ENCODE measurements at regions not wholly inside any gene's neighbourhood (a gene's known extent, or its start where the extent isn't known, plus 50 kb on each side); places are given as distances from the start of the nearest gene placed in this dataset.

DNA sequence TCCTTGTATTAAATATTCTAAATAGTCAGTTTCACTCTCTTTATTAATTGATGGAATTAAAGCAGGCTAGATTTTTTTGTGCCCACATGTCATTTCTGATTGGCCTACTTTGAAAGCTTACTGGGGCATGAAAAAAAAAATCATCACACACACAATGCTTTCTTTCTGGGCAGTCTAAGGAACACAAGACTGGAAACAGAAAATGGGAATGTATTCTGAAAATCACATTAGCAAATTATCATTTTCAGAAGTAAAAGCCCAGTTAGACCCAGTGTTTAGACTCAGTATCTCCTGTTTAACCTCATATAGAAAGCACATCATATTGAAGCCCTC lies 339.4 kb downstream of the SPRY2 start:
- Mint-ChIP-seq H3K27ac (no peak overlapping the region), H3K4me3 (no peak overlapping the region), H3K36me3 (ENCODE audit: low read depth) (no peaks in the 10 kb centered on the region), H3K4me1 (no peaks in the 10 kb centered on the region), H3K27me3 (ENCODE audit: insufficient read depth, low read depth, poor library complexity) (peaks cover under 1% of the 10 kb centered on the region), H3K9me3 (no peaks in the 10 kb centered on the region)
- no peaks in the 10 kb centered on the region for H3K27me3 ChIP-seq (ENCODE audit: insufficient read depth)
- TF ChIP-seq, protein P1, sequence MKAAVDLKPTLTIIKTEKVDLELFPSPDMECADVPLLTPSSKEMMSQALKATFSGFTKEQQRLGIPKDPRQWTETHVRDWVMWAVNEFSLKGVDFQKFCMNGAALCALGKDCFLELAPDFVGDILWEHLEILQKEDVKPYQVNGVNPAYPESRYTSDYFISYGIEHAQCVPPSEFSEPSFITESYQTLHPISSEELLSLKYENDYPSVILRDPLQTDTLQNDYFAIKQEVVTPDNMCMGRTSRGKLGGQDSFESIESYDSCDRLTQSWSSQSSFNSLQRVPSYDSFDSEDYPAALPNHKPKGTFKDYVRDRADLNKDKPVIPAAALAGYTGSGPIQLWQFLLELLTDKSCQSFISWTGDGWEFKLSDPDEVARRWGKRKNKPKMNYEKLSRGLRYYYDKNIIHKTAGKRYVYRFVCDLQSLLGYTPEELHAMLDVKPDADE (IDR thresholded peaks at IDR 0.05): no peak
- TF ChIP-seq, protein P2, sequence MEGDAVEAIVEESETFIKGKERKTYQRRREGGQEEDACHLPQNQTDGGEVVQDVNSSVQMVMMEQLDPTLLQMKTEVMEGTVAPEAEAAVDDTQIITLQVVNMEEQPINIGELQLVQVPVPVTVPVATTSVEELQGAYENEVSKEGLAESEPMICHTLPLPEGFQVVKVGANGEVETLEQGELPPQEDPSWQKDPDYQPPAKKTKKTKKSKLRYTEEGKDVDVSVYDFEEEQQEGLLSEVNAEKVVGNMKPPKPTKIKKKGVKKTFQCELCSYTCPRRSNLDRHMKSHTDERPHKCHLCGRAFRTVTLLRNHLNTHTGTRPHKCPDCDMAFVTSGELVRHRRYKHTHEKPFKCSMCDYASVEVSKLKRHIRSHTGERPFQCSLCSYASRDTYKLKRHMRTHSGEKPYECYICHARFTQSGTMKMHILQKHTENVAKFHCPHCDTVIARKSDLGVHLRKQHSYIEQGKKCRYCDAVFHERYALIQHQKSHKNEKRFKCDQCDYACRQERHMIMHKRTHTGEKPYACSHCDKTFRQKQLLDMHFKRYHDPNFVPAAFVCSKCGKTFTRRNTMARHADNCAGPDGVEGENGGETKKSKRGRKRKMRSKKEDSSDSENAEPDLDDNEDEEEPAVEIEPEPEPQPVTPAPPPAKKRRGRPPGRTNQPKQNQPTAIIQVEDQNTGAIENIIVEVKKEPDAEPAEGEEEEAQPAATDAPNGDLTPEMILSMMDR (conservative IDR thresholded peaks at IDR 0.05; ENCODE audit: low read depth in 2 of 2): no peak
- no peak for TF ChIP-seq ZNF331 (CRISPR knock-in tag; IDR thresholded peaks at IDR 0.05; ENCODE audit: low read depth)
- TF ChIP-seq, protein P3, sequence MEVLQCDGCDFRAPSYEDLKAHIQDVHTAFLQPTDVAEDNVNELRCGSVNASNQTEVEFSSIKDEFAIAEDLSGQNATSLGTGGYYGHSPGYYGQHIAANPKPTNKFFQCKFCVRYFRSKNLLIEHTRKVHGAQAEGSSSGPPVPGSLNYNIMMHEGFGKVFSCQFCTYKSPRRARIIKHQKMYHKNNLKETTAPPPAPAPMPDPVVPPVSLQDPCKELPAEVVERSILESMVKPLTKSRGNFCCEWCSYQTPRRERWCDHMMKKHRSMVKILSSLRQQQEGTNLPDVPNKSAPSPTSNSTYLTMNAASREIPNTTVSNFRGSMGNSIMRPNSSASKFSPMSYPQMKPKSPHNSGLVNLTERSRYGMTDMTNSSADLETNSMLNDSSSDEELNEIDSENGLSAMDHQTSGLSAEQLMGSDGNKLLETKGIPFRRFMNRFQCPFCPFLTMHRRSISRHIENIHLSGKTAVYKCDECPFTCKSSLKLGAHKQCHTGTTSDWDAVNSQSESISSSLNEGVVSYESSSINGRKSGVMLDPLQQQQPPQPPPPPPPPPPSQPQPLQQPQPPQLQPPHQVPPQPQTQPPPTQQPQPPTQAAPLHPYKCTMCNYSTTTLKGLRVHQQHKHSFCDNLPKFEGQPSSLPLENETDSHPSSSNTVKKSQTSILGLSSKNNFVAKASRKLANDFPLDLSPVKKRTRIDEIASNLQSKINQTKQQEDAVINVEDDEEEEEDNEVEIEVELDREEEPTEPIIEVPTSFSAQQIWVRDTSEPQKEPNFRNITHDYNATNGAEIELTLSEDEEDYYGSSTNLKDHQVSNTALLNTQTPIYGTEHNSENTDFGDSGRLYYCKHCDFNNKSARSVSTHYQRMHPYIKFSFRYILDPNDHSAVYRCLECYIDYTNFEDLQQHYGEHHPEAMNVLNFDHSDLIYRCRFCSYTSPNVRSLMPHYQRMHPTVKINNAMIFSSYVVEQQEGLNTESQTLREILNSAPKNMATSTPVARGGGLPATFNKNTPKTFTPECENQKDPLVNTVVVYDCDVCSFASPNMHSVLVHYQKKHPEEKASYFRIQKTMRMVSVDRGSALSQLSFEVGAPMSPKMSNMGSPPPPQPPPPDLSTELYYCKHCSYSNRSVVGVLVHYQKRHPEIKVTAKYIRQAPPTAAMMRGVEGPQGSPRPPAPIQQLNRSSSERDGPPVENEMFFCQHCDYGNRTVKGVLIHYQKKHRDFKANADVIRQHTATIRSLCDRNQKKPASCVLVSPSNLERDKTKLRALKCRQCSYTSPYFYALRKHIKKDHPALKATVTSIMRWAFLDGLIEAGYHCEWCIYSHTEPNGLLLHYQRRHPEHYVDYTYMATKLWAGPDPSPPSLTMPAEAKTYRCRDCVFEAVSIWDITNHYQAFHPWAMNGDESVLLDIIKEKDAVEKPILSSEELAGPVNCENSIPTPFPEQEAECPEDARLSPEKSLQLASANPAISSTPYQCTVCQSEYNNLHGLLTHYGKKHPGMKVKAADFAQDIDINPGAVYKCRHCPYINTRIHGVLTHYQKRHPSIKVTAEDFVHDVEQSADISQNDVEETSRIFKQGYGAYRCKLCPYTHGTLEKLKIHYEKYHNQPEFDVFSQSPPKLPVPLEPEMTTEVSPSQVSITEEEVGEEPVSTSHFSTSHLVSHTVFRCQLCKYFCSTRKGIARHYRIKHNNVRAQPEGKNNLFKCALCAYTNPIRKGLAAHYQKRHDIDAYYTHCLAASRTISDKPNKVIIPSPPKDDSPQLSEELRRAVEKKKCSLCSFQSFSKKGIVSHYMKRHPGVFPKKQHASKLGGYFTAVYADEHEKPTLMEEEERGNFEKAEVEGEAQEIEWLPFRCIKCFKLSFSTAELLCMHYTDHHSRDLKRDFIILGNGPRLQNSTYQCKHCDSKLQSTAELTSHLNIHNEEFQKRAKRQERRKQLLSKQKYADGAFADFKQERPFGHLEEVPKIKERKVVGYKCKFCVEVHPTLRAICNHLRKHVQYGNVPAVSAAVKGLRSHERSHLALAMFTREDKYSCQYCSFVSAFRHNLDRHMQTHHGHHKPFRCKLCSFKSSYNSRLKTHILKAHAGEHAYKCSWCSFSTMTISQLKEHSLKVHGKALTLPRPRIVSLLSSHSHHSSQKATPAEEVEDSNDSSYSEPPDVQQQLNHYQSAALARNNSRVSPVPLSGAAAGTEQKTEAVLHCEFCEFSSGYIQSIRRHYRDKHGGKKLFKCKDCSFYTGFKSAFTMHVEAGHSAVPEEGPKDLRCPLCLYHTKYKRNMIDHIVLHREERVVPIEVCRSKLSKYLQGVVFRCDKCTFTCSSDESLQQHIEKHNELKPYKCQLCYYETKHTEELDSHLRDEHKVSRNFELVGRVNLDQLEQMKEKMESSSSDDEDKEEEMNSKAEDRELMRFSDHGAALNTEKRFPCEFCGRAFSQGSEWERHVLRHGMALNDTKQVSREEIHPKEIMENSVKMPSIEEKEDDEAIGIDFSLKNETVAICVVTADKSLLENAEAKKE (CRISPR knock-in tag; IDR thresholded peaks at IDR 0.05): no peak
- TF ChIP-seq POLR2AphosphoS5 (IDR thresholded peaks at IDR 0.05; ENCODE audit: low read depth): no peak
- TF ChIP-seq NANOG (IDR thresholded peaks at IDR 0.05; ENCODE audit: borderline replicate concordance): no peak
- no peaks in the 10 kb centered on the region for H3F3A ChIP-seq (replicated peaks; ENCODE audit: low read depth)
- no peak overlapping the region for H3K4me2 ChIP-seq
- no peaks in the 10 kb centered on the region for H3K79me2 ChIP-seq (replicated peaks; ENCODE audit: insufficient read depth)
- H2AFZ ChIP-seq: 0 out of 2 replicates have a peak overlapping the region, but pooled peaks have one; percentile 40
- H3K36me3 ChIP-seq (ENCODE audit: insufficient read depth): no peaks in the 10 kb centered on the region
- ATAC-seq (no peak), DNase-seq (ENCODE audit: low spot score) (no peak)
- H3K27ac ChIP-seq (ENCODE audit: low read depth): no peak overlapping the region
- no peak overlapping the region for H3K4me3 ChIP-seq
- no peaks in the 10 kb centered on the region for H3K4me1 ChIP-seq (ENCODE audit: insufficient read depth)
- peaks cover 4% of the 10 kb centered on the region; the same call in 1 of the 2 replicates for H3K9me2 ChIP-seq (ENCODE audit: insufficient read depth)
- H4K20me1 ChIP-seq (replicated peaks; ENCODE audit: insufficient read depth): no peaks in the 10 kb centered on the region

All from GM23338 (cell line).